Mesenteric fat pad (tissue), 1 donor: ENCODE measurements at regions not wholly inside any gene's neighbourhood (a gene's known extent, or its start where the extent isn't known, plus 50 kb on each side); places are given as distances from the start of the nearest gene placed in this dataset.

ENCODE experiments used
- DNase-seq: peaks from one replicate; pipeline ENCODE4 v3.0.0-alpha.2; 2020; ENCODE audit warnings: low spot score
- donor health status: DM: yes; HTN: yes; CAD: no.

GRCh38 chr5:13569090-13569715 is 375.3 kb downstream of the DNAH5 start:
- DNase-seq, result no peak

GRCh38 chr5:13567819-13568218 is 376.7 kb downstream of the DNAH5 start:
- DNase-seq, result no peak

GRCh38 chr5:13566871-13567339 is 377.6 kb downstream of the DNAH5 start:
- no peak for DNase-seq

GRCh38 chr5:13558408-13558807 is 386.1 kb downstream of the DNAH5 start:
- no peak for DNase-seq

- no peak for DNase-seq
Observed at GRCh38 chr5:13553896-13554295, 390.6 kb downstream of the DNAH5 start.

GRCh38 chr5:13552361-13552760 is 392.1 kb downstream of the DNAH5 start:
- no peak for DNase-seq

- DNase-seq, result no peak
Observed at GRCh38 chr5:13551645-13552044, 392.8 kb downstream of the DNAH5 start.

- no peak for DNase-seq
Observed at GRCh38 chr5:13540168-13540750, 404.2 kb downstream of the DNAH5 start.

GRCh38 chr5:13536933-13537332 is 407.6 kb downstream of the DNAH5 start:
- DNase-seq, result no peak

- no peak for DNase-seq
Observed at GRCh38 chr5:13533833-13534232, 410.7 kb downstream of the DNAH5 start.

- no peak for DNase-seq
Observed at GRCh38 chr5:13529300-13529699, 415.2 kb downstream of the DNAH5 start.

- no peak for DNase-seq
Observed at GRCh38 chr5:13524936-13525335, 419.6 kb downstream of the DNAH5 start.

- no peak for DNase-seq
Observed at GRCh38 chr5:13519131-13519530, 425.4 kb downstream of the DNAH5 start.

GRCh38 chr5:13516195-13516594 is 428.3 kb downstream of the DNAH5 start:
- DNase-seq, result no peak

- no peak for DNase-seq
Observed at GRCh38 chr5:13511442-13511841, 433.0 kb downstream of the DNAH5 start.

- no peak for DNase-seq
Observed at GRCh38 chr5:13510616-13511015, 433.9 kb downstream of the DNAH5 start.

GRCh38 chr5:13508559-13508958 is 435.9 kb downstream of the DNAH5 start:
- no peak for DNase-seq

- DNase-seq, result no peak
Observed at GRCh38 chr5:13505326-13505725, 439.2 kb downstream of the DNAH5 start.

GRCh38 chr5:13503017-13503416 is 441.5 kb downstream of the DNAH5 start:
- no peak for DNase-seq

GRCh38 chr5:13501176-13501575 is 443.3 kb downstream of the DNAH5 start:
- DNase-seq, result no peak

GRCh38 chr5:13498279-13498678 is 446.2 kb downstream of the DNAH5 start:
- DNase-seq, result no peak

- no peak for DNase-seq
Observed at GRCh38 chr5:13488254-13488931, 456.1 kb downstream of the DNAH5 start.

- no peak for DNase-seq
Observed at GRCh38 chr5:13480834-13481233, 463.7 kb downstream of the DNAH5 start.
